H9 (cell line): ENCODE measurements at regions not wholly inside any gene's neighbourhood (a gene's known extent, or its start where the extent isn't known, plus 50 kb on each side); places are given as distances from the start of the nearest gene placed in this dataset.

ENCODE experiments used
- DNase-seq: peaks from one replicate; pipeline ENCODE4 v3.0.0-alpha.2; 2017
- H2AFZ ChIP-seq: one replicate; pipeline ENCODE4 v1.6.1; 2013; ENCODE audit warnings: mild to moderate bottlenecking, low read length, control low read depth, moderate library complexity
- H2AK5ac ChIP-seq: 2 replicates; pipeline ENCODE4 v1.6.1; 2013; ENCODE audit warnings: low read length, control low read depth, mixed read lengths; ENCODE audit not compliant: insufficient read length
- H2BK120ac ChIP-seq: one replicate; pipeline ENCODE4 v1.6.1; 2013; ENCODE audit warnings: low read depth, mild to moderate bottlenecking, low read length, control low read depth, inconsistent platforms; ENCODE audit not compliant: poor library complexity, severe bottlenecking
- H2BK12ac ChIP-seq: 2 replicates; pipeline ENCODE4 v1.6.1; 2013; ENCODE audit warnings: low read length, control low read depth, mixed read lengths, low read depth; ENCODE audit not compliant: insufficient read length
- H2BK15ac ChIP-seq: 2 replicates; pipeline ENCODE4 v1.6.1; 2013; ENCODE audit warnings: low read depth, low read length, control low read depth
- H2BK20ac ChIP-seq: one replicate; pipeline ENCODE4 v1.6.1; 2013; ENCODE audit warnings: low read depth, mild to moderate bottlenecking, low read length, control low read depth, inconsistent platforms; ENCODE audit not compliant: poor library complexity, severe bottlenecking
- H2BK5ac ChIP-seq: 2 replicates; pipeline ENCODE4 v1.6.1; 2013; ENCODE audit warnings: low read length, control low read depth, mixed read lengths; ENCODE audit not compliant: insufficient read length
- H3K14ac ChIP-seq: 2 replicates; pipeline ENCODE4 v1.6.1; 2013; ENCODE audit warnings: low read length, control low read depth; ENCODE audit not compliant: insufficient read depth
- H3K18ac ChIP-seq: 2 replicates; pipeline ENCODE4 v1.6.1; 2013; ENCODE audit warnings: low read depth, mild to moderate bottlenecking, mixed read lengths, low read length, control low read depth; ENCODE audit not compliant: insufficient read length
- H3K23ac ChIP-seq: 2 replicates; pipeline ENCODE4 v1.6.1; 2013; ENCODE audit warnings: low read length, control low read depth, mixed read lengths, low read depth; ENCODE audit not compliant: insufficient read length
- H3K23me2 ChIP-seq: 2 replicates; pipeline ENCODE4 v1.6.1; 2013; ENCODE audit warnings: low read depth, mild to moderate bottlenecking, mixed read lengths, low read length, control low read depth; ENCODE audit not compliant: insufficient read length, poor library complexity, severe bottlenecking
- H3K27ac ChIP-seq: 2 replicates; pipeline ENCODE4 v1.5.1; 2013; ENCODE audit warnings: low read length, control low read depth, mixed read lengths, low read depth; ENCODE audit not compliant: insufficient read length
- H3K27me3 ChIP-seq: 2 replicates; pipeline ENCODE4 v1.6.1; 2013; ENCODE audit warnings: low read length, control low read depth, inconsistent platforms; ENCODE audit not compliant: insufficient read depth
- H3K4ac ChIP-seq: 2 replicates; pipeline ENCODE4 v1.6.1; 2013; ENCODE audit warnings: low read depth, mild to moderate bottlenecking, control low read depth, inconsistent platforms, low read length, moderate library complexity
- H3K4me1 ChIP-seq: 2 replicates; pipeline ENCODE4 v1.6.1; 2013; ENCODE audit warnings: low read length, control low read depth, inconsistent platforms; ENCODE audit not compliant: insufficient read depth
- H3K4me2 ChIP-seq: 2 replicates; pipeline ENCODE4 v1.6.1; 2013; ENCODE audit warnings: low read length, control low read depth, mixed read lengths; ENCODE audit not compliant: insufficient read length, insufficient read depth
- H3K56ac ChIP-seq: 2 replicates; pipeline ENCODE4 v1.6.1; 2013; ENCODE audit warnings: low read depth, mild to moderate bottlenecking, mixed read lengths, low read length, control low read depth; ENCODE audit not compliant: insufficient read length
- H3K79me1 ChIP-seq: 2 replicates; pipeline ENCODE4 v1.6.1; 2013; ENCODE audit warnings: low read depth, mild to moderate bottlenecking, moderate library complexity, low read length, control low read depth, inconsistent platforms; ENCODE audit not compliant: insufficient read depth, poor library complexity, severe bottlenecking
- H3K79me2 ChIP-seq: 2 replicates; pipeline ENCODE4 v1.6.1; 2013; ENCODE audit warnings: low read length, control low read depth, inconsistent platforms; ENCODE audit not compliant: insufficient read depth
- H3K9ac ChIP-seq: 2 replicates; pipeline ENCODE4 v1.6.1; 2013; ENCODE audit warnings: low read length, control low read depth, mixed read lengths; ENCODE audit not compliant: insufficient read length; ENCODE audit errors: extremely low read depth
- H3K9me3 ChIP-seq: one replicate; pipeline ENCODE4 v1.6.1; 2013; ENCODE audit warnings: low read depth, low read length, inconsistent platforms; ENCODE audit not compliant: control insufficient read depth
- H3T11ph ChIP-seq: one replicate; pipeline ENCODE4 v1.6.1; 2013; ENCODE audit warnings: mild to moderate bottlenecking, low read length, control low read depth, inconsistent platforms
- H4K20me1 ChIP-seq: one replicate; pipeline ENCODE4 v1.6.1; 2013; ENCODE audit not compliant: control insufficient read depth, insufficient read length, insufficient read depth
- H4K5ac ChIP-seq: 2 replicates; pipeline ENCODE4 v1.6.1; 2013; ENCODE audit warnings: low read depth, mild to moderate bottlenecking, mixed read lengths, low read length, control low read depth; ENCODE audit not compliant: insufficient read length
- H4K8ac ChIP-seq: replicated peaks from 2 replicates; pipeline ENCODE4 v1.6.1; 2013; ENCODE audit warnings: low read length, control low read depth, mixed read lengths, low read depth; ENCODE audit not compliant: insufficient read length
- H4K91ac ChIP-seq: 2 replicates; pipeline ENCODE4 v1.6.1; 2013; ENCODE audit warnings: low read depth, mild to moderate bottlenecking, moderate library complexity, mixed read lengths, low read length, control low read depth; ENCODE audit not compliant: insufficient read length
- H3K27ac Mint-ChIP-seq, 3 experiments: 2 replicates in 2 of 3; 3 replicates in 1 of 3; pipeline ENCODE4 v1.8.0; 2020 to 2021; ENCODE audit warnings: mixed read lengths in 3 of 3, mild to moderate bottlenecking in 1 of 3, moderate library complexity in 1 of 3
- H3K27me3 Mint-ChIP-seq: 2 replicates; pipeline ENCODE4 v1.8.0; 2021; ENCODE audit warnings: low read depth, mild to moderate bottlenecking, moderate library complexity, mixed read lengths
- H3K36me3 Mint-ChIP-seq, 3 experiments: 2 replicates in 2 of 3; 3 replicates in 1 of 3; pipeline ENCODE4 v1.8.0; 2020 to 2021; ENCODE audit warnings: low read depth in 3 of 3, mixed read lengths in 3 of 3; ENCODE audit not compliant: insufficient read depth in 1 of 3
- H3K4me1 Mint-ChIP-seq, 2 experiments: 2 replicates each; pipeline ENCODE4 v1.8.0; 2020; ENCODE audit warnings: mixed read lengths in 2 of 2
- H3K4me3 Mint-ChIP-seq, 2 experiments: 2 replicates in 1 of 2; 3 replicates in 1 of 2; pipeline ENCODE4 v1.8.0; 2020 to 2021; ENCODE audit warnings: mild to moderate bottlenecking in 2 of 2, mixed read lengths in 2 of 2, moderate library complexity in 1 of 2
- H3K9me3 Mint-ChIP-seq, 2 experiments: 2 replicates in 1 of 2; 3 replicates in 1 of 2; pipeline ENCODE4 v1.8.0; 2020; ENCODE audit warnings: mild to moderate bottlenecking in 2 of 2, mixed read lengths in 2 of 2, moderate library complexity in 1 of 2
- CTCF ChIP-seq: fragments of 200-600 bp; sonication (generic); conservative IDR thresholded peaks from 3 replicates; pipeline ENCODE4 v1.8.0; 2021; ENCODE audit warnings: antibody characterized with exemption, mild to moderate bottlenecking
- WGBS: extraction: QIAGEN DNeasy Blood & Tissue Kit; methylation state at CpG from one replicate; pipeline ENCODE4 v1.1.7; 2013; ENCODE audit warnings: missing lambda C conversion rate, low lambda C conversion rate, mixed read lengths; ENCODE audit not compliant: insufficient read length; ENCODE audit errors: extremely low coverage; 5-methylcytosine and 5-hydroxymethylcytosine counted together

GRCh38 chr4:149199594-149199993, 616.0 kb downstream of the IQCM start:
- no peaks in the 10 kb centered on the region for H3K27me3 ChIP-seq
- no peaks in the 10 kb centered on the region for H3K4me1 ChIP-seq
- no peaks in the 10 kb centered on the region for H4K20me1 ChIP-seq
- Mint-ChIP-seq H3K27me3 (no peaks in the 10 kb centered on the region), H3K9me3 (no peaks in the 10 kb centered on the region), H3K4me3 (no peak overlapping the region), H3K36me3 (no peaks in the 10 kb centered on the region), H3K4me1 (0 out of 4 replicates have a peak, but pooled peaks cover 2% of the 10 kb centered on the region in 2 experiments), H3K27ac (no peak overlapping the region)
- H3K9ac ChIP-seq, result no peak overlapping the region
- H2BK5ac ChIP-seq, result no peak overlapping the region
- no peak overlapping the region for H3K14ac ChIP-seq
- H3K9me3 ChIP-seq, result no peaks in the 10 kb centered on the region
- no peak overlapping the region for H2BK20ac ChIP-seq
- no peak overlapping the region for H2BK15ac ChIP-seq
- no peak overlapping the region for H3K27ac ChIP-seq
- no peak overlapping the region for H3K4me2 ChIP-seq
- H2AFZ ChIP-seq, result no peak overlapping the region
- H4K91ac ChIP-seq, result no peak overlapping the region
- no peak overlapping the region for H4K8ac ChIP-seq
- no peak overlapping the region for H4K5ac ChIP-seq
- H2AK5ac ChIP-seq, result no peak overlapping the region
- no peak overlapping the region for H3K4ac ChIP-seq
- no peak overlapping the region for H3K23ac ChIP-seq
- no peak overlapping the region for H3K18ac ChIP-seq
- no peak overlapping the region for H3K56ac ChIP-seq
- no peak for DNase-seq
- no peaks in the 10 kb centered on the region for H3K79me2 ChIP-seq
- no CpG with 5 or more reads among the region's 3 CpGs for WGBS
- no peak overlapping the region for H3T11ph ChIP-seq
- no peak overlapping the region for H2BK120ac ChIP-seq
- TF ChIP-seq CTCF, result no peak
- no peaks in the 10 kb centered on the region for H3K79me1 ChIP-seq
- no peaks in the 10 kb centered on the region for H3K23me2 ChIP-seq
- H2BK12ac ChIP-seq, result no peak overlapping the region
